ENCODE measurements at regions not wholly inside any gene's neighbourhood (a gene's known extent, or its start where the extent isn't known, plus 50 kb on each side); places are given as distances from the start of the nearest gene placed in this dataset.

GRCh38 chr4:71125137-71125536, 131.7 kb downstream of the DCK start:
- no peak for DNase-seq (ENCODE audit: low spot score, unreplicated experiment)
- no peak overlapping the region for H3K4me3 Mint-ChIP-seq (ENCODE audit: low read depth)
- peaks cover 2% of the 10 kb centered on the region for H3K4me1 Mint-ChIP-seq (ENCODE audit: low read depth)
- no peak overlapping the region for H3K27ac Mint-ChIP-seq
- peaks cover 3% of the 10 kb centered on the region for H3K36me3 Mint-ChIP-seq (ENCODE audit: insufficient read depth)
- no peaks in the 10 kb centered on the region for H3K27me3 Mint-ChIP-seq
- no peak for TF ChIP-seq CTCF (IDR thresholded peaks at IDR 0.05; ENCODE audit: unreplicated experiment)
- H3K9me3 Mint-ChIP-seq (ENCODE audit: low read depth), result peaks cover 6% of the 10 kb centered on the region

DNA sequence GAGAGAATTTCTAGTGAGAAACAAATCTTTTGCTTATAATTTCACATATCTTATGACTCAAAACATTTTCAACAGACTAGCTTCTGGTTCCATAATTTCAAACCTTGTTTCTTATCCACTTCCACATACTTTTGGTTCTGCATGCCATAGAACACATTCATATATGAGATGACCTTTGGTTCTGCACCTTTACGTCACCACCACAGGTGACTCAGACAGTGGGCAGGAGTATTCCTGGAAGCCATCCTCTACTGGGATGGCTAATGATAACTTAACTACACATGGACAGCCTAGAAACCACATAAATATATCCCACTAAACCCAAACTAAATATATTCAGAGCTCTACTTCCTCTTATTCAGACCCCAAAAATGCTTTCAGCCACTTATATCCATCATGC, 133.3 kb downstream of the DCK start:
- peaks cover 5% of the 10 kb centered on the region for H3K9me3 Mint-ChIP-seq (ENCODE audit: low read depth)
- no peak for TF ChIP-seq CTCF (IDR thresholded peaks at IDR 0.05; ENCODE audit: unreplicated experiment)
- no peaks in the 10 kb centered on the region for H3K27me3 Mint-ChIP-seq
- DNase-seq (ENCODE audit: low spot score, unreplicated experiment), result no peak
- H3K4me3 Mint-ChIP-seq (ENCODE audit: low read depth), result no peak overlapping the region
- H3K4me1 Mint-ChIP-seq (ENCODE audit: low read depth), result peaks cover 2% of the 10 kb centered on the region
- H3K36me3 Mint-ChIP-seq (ENCODE audit: insufficient read depth), result peaks cover 2% of the 10 kb centered on the region
- H3K27ac Mint-ChIP-seq, result no peak overlapping the region

GRCh38 chr4:71130827-71131603, 137.6 kb downstream of the DCK start:
- no peak for TF ChIP-seq CTCF (IDR thresholded peaks at IDR 0.05; ENCODE audit: unreplicated experiment)
- peaks cover 3% of the 10 kb centered on the region for H3K9me3 Mint-ChIP-seq (ENCODE audit: low read depth)
- no peaks in the 10 kb centered on the region for H3K27me3 Mint-ChIP-seq
- no peak overlapping the region for H3K27ac Mint-ChIP-seq
- no peak for DNase-seq (ENCODE audit: low spot score, unreplicated experiment)
- H3K4me3 Mint-ChIP-seq (ENCODE audit: low read depth), result no peak overlapping the region
- no peaks in the 10 kb centered on the region for H3K36me3 Mint-ChIP-seq (ENCODE audit: insufficient read depth)
- H3K4me1 Mint-ChIP-seq (ENCODE audit: low read depth), result peaks cover 2% of the 10 kb centered on the region

DNA sequence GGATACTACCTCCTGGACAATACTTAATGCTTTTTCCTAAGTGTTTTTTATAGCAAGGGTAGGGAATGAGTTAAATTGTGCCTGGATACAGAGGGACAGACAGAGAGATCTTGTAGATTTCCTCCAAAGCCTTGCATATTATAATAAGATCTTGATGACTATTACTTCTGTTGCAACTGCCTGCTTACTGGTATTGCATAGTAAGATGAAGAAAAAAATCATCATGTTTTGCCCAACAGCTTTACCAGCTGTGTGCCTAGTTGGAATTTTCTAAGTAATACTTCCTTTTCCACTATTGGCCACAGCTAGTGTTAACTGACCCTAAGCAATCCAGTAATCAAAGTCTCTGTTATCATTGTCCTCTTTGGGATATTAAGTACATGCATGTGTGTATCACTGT, 139.0 kb downstream of the DCK start:
- DNase-seq (ENCODE audit: low spot score, unreplicated experiment), result no peak
- H3K4me3 Mint-ChIP-seq (ENCODE audit: low read depth), result no peak overlapping the region
- H3K27me3 Mint-ChIP-seq, result no peaks in the 10 kb centered on the region
- no peaks in the 10 kb centered on the region for H3K36me3 Mint-ChIP-seq (ENCODE audit: insufficient read depth)
- no peak for TF ChIP-seq CTCF (IDR thresholded peaks at IDR 0.05; ENCODE audit: unreplicated experiment)
- peaks cover 6% of the 10 kb centered on the region for H3K4me1 Mint-ChIP-seq (ENCODE audit: low read depth)
- no peak overlapping the region for H3K27ac Mint-ChIP-seq
- H3K9me3 Mint-ChIP-seq (ENCODE audit: low read depth), result peaks cover 3% of the 10 kb centered on the region

DNA sequence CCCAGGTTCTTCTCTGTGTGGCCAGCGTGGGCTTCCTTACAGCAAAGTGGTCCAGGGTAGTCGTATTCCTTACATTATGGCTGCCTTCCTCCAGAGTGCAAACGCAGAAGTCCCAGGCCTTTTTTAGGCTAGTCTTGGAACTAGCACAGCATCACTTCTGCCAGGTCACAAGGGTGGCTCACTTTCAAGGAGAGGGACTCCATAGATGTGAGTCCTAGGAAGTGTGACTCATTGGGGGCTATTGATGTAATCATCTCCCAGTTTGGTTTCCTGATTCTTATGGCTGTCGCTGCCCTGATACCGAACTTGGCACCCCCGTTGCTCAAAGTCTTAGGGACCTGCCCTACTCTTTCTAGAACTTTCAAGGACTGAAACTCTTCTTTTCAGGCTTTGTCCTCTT, 140.0 kb downstream of the DCK start:
- Mint-ChIP-seq H3K36me3 (ENCODE audit: insufficient read depth) (no peaks in the 10 kb centered on the region), H3K9me3 (ENCODE audit: low read depth) (peaks cover 3% of the 10 kb centered on the region), H3K4me3 (ENCODE audit: low read depth) (no peak overlapping the region), H3K27me3 (no peaks in the 10 kb centered on the region), H3K27ac (no peak overlapping the region), H3K4me1 (ENCODE audit: low read depth) (peaks cover 14% of the 10 kb centered on the region)
- DNase-seq (ENCODE audit: low spot score, unreplicated experiment), result no peak
- no peak for TF ChIP-seq CTCF (IDR thresholded peaks at IDR 0.05; ENCODE audit: unreplicated experiment)
